DOHH2 (cell line): ENCODE measurements at regions not wholly inside any gene's neighbourhood (a gene's known extent, or its start where the extent isn't known, plus 50 kb on each side); places are given as distances from the start of the nearest gene placed in this dataset.

Experiments
- H3F3A ChIP-seq: fragments of 200-600 bp; sonication (generic), shearing (Covaris generic); 2 replicates; pipeline ENCODE4 v1.6.0; 2016; ENCODE audit warnings: antibody characterized with exemption, mild to moderate bottlenecking; ENCODE audit not compliant: control insufficient read depth, insufficient read depth
- H3K27ac ChIP-seq: fragments of 200-600 bp; sonication (generic); 2 replicates; pipeline ENCODE4 v1.5.1; 2014; ENCODE audit warnings: low read depth, mild to moderate bottlenecking, low read length, moderate library complexity
- H3K27me3 ChIP-seq: fragments of 200-600 bp; sonication (generic); 2 replicates; pipeline ENCODE4 v1.6.1; 2014; ENCODE audit warnings: mild to moderate bottlenecking, low read length, mixed read lengths; ENCODE audit not compliant: control insufficient read depth
- H3K36me3 ChIP-seq: fragments of 200-600 bp; sonication (generic); 2 replicates; pipeline ENCODE4 v1.6.1; 2014; ENCODE audit warnings: mild to moderate bottlenecking, low read length, moderate library complexity, mixed read lengths; ENCODE audit not compliant: control insufficient read depth
- H3K4me1 ChIP-seq: fragments of 200-600 bp; sonication (generic); 2 replicates; pipeline ENCODE4 v1.6.1; 2014; ENCODE audit warnings: mild to moderate bottlenecking, low read length, mixed read lengths; ENCODE audit not compliant: control insufficient read depth
- H3K4me2 ChIP-seq: fragments of 200-600 bp; sonication (generic); 2 replicates; pipeline ENCODE4 v1.6.0; 2014; ENCODE audit warnings: mild to moderate bottlenecking, low read length, moderate library complexity
- H3K4me3 ChIP-seq: fragments of 200-600 bp; sonication (generic); 2 replicates; pipeline ENCODE4 v1.5.1; 2014; ENCODE audit warnings: mild to moderate bottlenecking, low read length, mixed read lengths
- H3K79me2 ChIP-seq: fragments of 200-600 bp; sonication (generic); 2 replicates; pipeline ENCODE4 v1.6.1; 2014; ENCODE audit warnings: mild to moderate bottlenecking, low read length, mixed read lengths; ENCODE audit not compliant: control insufficient read depth
- H3K9me2 ChIP-seq: fragments of 200-600 bp; sonication (generic); replicated peaks from 2 replicates; pipeline ENCODE4 v1.6.1; 2014; ENCODE audit warnings: mild to moderate bottlenecking, low read length, mixed read lengths; ENCODE audit not compliant: control insufficient read depth
- H3K9me3 ChIP-seq: fragments of 200-600 bp; sonication (generic); 2 replicates; pipeline ENCODE4 v1.6.1; 2014; ENCODE audit warnings: antibody characterized with exemption, low read length, mixed read lengths; ENCODE audit not compliant: control insufficient read depth, insufficient read depth
- H4K20me1 ChIP-seq: fragments of 200-600 bp; sonication (generic); 2 replicates; pipeline ENCODE4 v1.6.0; 2014; ENCODE audit warnings: low read depth, mild to moderate bottlenecking, antibody characterized with exemption, low read length, moderate library complexity; ENCODE audit not compliant: control insufficient read depth, insufficient read depth
- CTCF ChIP-seq: fragments of 200-600 bp; sonication (generic); IDR thresholded peaks from one replicate; pipeline ENCODE4 v1.5.1; 2014; ENCODE audit warnings: antibody characterized with exemption, mild to moderate bottlenecking, low read depth, low read length; ENCODE audit not compliant: poor library complexity, severe bottlenecking
- EZH2phosphoT487 ChIP-seq: fragments of 200-600 bp; sonication (generic); IDR thresholded peaks from 2 replicates; pipeline ENCODE4 v1.6.1; 2017; ENCODE audit warnings: borderline replicate concordance, mild to moderate bottlenecking, antibody characterized with exemption, low read length, moderate library complexity, mixed read lengths

- no peak for TF ChIP-seq CTCF
- no peak overlapping the region for H3K4me3 ChIP-seq
- H3F3A ChIP-seq: no peaks in the 10 kb centered on the region
- H3K9me2 ChIP-seq: no peaks in the 10 kb centered on the region; the same call in 1 of the 2 replicates
- no peaks in the 10 kb centered on the region for H3K9me3 ChIP-seq
- H3K4me1 ChIP-seq: peaks cover 5% of the 10 kb centered on the region; the same call in 1 of the 2 replicates
- no peak overlapping the region for H3K4me2 ChIP-seq
- H3K79me2 ChIP-seq: no peaks in the 10 kb centered on the region
- no peak overlapping the region for H3K27ac ChIP-seq
- H3K27me3 ChIP-seq: no peaks in the 10 kb centered on the region
- H4K20me1 ChIP-seq: no peaks in the 10 kb centered on the region
- no peaks in the 10 kb centered on the region for H3K36me3 ChIP-seq
Observed at GRCh38 chr1:87685311-87686135, 356.8 kb downstream of the LMO4 start.

- Histone ChIP-seq H4K20me1 (no peaks in the 10 kb centered on the region), H3K4me1 (peaks cover 5% of the 10 kb centered on the region; the same call in 1 of the 2 replicates), H3K9me2 (no peaks in the 10 kb centered on the region; the same call in 1 of the 2 replicates), H3K4me3 (no peak overlapping the region), H3K36me3 (no peaks in the 10 kb centered on the region), H3K9me3 (no peaks in the 10 kb centered on the region), H3F3A (no peaks in the 10 kb centered on the region), H3K27me3 (no peaks in the 10 kb centered on the region), H3K4me2 (no peak overlapping the region), H3K27ac (no peak overlapping the region), H3K79me2 (no peaks in the 10 kb centered on the region)
- TF ChIP-seq EZH2phosphoT487 (no peak), CTCF (no peak)
Observed at GRCh38 chr1:87686136-87686495, 357.4 kb downstream of the LMO4 start.

- Histone ChIP-seq H3K4me2 (no peak overlapping the region), H3K36me3 (no peaks in the 10 kb centered on the region), H3F3A (no peaks in the 10 kb centered on the region), H3K4me1 (peaks cover 5% of the 10 kb centered on the region; the same call in 1 of the 2 replicates), H4K20me1 (no peaks in the 10 kb centered on the region), H3K9me3 (no peaks in the 10 kb centered on the region), H3K27ac (no peak overlapping the region), H3K79me2 (no peaks in the 10 kb centered on the region), H3K9me2 (no peaks in the 10 kb centered on the region; the same call in 1 of the 2 replicates), H3K4me3 (no peak overlapping the region), H3K27me3 (no peaks in the 10 kb centered on the region)
- TF ChIP-seq EZH2phosphoT487 (no peak), CTCF (no peak)
Observed at GRCh38 chr1:87686671-87687070, 358.0 kb downstream of the LMO4 start.
